Right lobe of liver (tissue), 4 donors: ENCODE measurements at regions not wholly inside any gene's neighbourhood (a gene's known extent, or its start where the extent isn't known, plus 50 kb on each side); places are given as distances from the start of the nearest gene placed in this dataset.

ENCODE experiments used
- CTCF ChIP-seq, 4 donors: fragments of 200-600 bp in 3 of 4; fragments of 450-650 bp in 1 of 4; IDR thresholded peaks; one replicate each; pipeline versions ENCODE4 v1.5.1 to v1.8.0; 2016 to 2022; ENCODE audit warnings: antibody characterized with exemption in 4 of 4, mild to moderate bottlenecking in 2 of 4
- POLR2A ChIP-seq: fragments of 450-650 bp; IDR thresholded peaks from one replicate; pipeline ENCODE4 v1.6.1; 2017; ENCODE audit warnings: antibody characterized with exemption, mild to moderate bottlenecking
- donor health status: DM: no; HTN: no; CAD: no.
- donor health status: DM: no; HTN: no; CAD: no.
- donor health status: DM: no; HTN: yes; CAD: no.

- TF ChIP-seq CTCF (IDR thresholded peaks at IDR 0.05), result no peak
- TF ChIP-seq POLR2A, result no peak
Measured at GRCh38 chr1:87826681-87827251, 498.1 kb downstream of the LMO4 start.
